Stimulated activated CD4-positive, alpha-beta T cell treated with anti-CD3 and anti-CD28 coated beads, Interleukin-4, amount 100 ng/mL, for 4 hours (primary cell): ENCODE measurements at regions not wholly inside any gene's neighbourhood (a gene's known extent, or its start where the extent isn't known, plus 50 kb on each side); places are given as distances from the start of the nearest gene placed in this dataset.
"Not testable (repeated sequence)": the region's sequence is repeated elsewhere in the genome, so short reads cannot be mapped to it uniquely, and the experiment has no call there.

Experiments used
- DNase-seq, 2 experiments: peaks; one replicate each; pipeline ENCODE4 v3.0.0-alpha.2; 2020

- no peak for DNase-seq
Observed at GRCh38 chr2:72003796-72004195, 143.9 kb downstream of the CYP26B1 start.

- DNase-seq, result no peak
Observed at GRCh38 chr2:72003124-72003523, 144.5 kb downstream of the CYP26B1 start.

GRCh38 chr2:72001937-72002690 lies 145.5 kb downstream of the CYP26B1 start:
- DNase-seq, result no peak

GRCh38 chr2:72000110-72000509 lies 147.6 kb downstream of the CYP26B1 start:
- DNase-seq, result no peak

- no peak for DNase-seq
Observed at GRCh38 chr2:71999580-71999979, 148.1 kb downstream of the CYP26B1 start.

- DNase-seq, result no peak
Observed at GRCh38 chr2:71997843-71998242, 149.8 kb downstream of the CYP26B1 start.

GRCh38 chr2:71995067-71995665 lies 152.5 kb downstream of the CYP26B1 start:
- no peak for DNase-seq

GRCh38 chr2:71992036-71992435 lies 155.6 kb downstream of the CYP26B1 start:
- no peak for DNase-seq

- DNase-seq, result no peak
Observed at GRCh38 chr2:71991397-71991796, 156.3 kb downstream of the CYP26B1 start.

- DNase-seq, result no peak
Observed at GRCh38 chr2:71990826-71991225, 156.8 kb downstream of the CYP26B1 start.

GRCh38 chr2:71990122-71990521 lies 157.5 kb downstream of the CYP26B1 start:
- no peak for DNase-seq

- DNase-seq, result no peak
Observed at GRCh38 chr2:71989671-71990070, 158.0 kb downstream of the CYP26B1 start.

- DNase-seq, result no peak
Observed at GRCh38 chr2:71988170-71988569, 159.5 kb downstream of the CYP26B1 start.

- no peak for DNase-seq
Observed at GRCh38 chr2:71976685-71977084, 171.0 kb downstream of the CYP26B1 start.

- no peak for DNase-seq
Observed at GRCh38 chr2:71974846-71975245, 172.8 kb downstream of the CYP26B1 start.

- DNase-seq, result no peak
Observed at GRCh38 chr2:71971493-71971892, 176.2 kb downstream of the CYP26B1 start.

GRCh38 chr2:71965530-71965929 lies 182.1 kb downstream of the CYP26B1 start:
- no peak for DNase-seq

- DNase-seq, result no peak
Observed at GRCh38 chr2:71962911-71963694, 184.6 kb downstream of the CYP26B1 start.

GRCh38 chr2:71962350-71962749 lies 185.3 kb downstream of the CYP26B1 start:
- DNase-seq, result no peak

GRCh38 chr2:71961289-71962027 lies 186.2 kb downstream of the CYP26B1 start:
- no peak for DNase-seq

GRCh38 chr2:71959494-71959893 lies 188.2 kb downstream of the CYP26B1 start:
- no peak for DNase-seq

- DNase-seq, result not testable (repeated sequence)
Observed at GRCh38 chr2:71958426-71958825, 189.2 kb downstream of the CYP26B1 start.

- no peak for DNase-seq
Observed at GRCh38 chr2:71952572-71953188, 195.0 kb downstream of the CYP26B1 start.
